ENCODE measurements at regions not wholly inside any gene's neighbourhood (a gene's known extent, or its start where the extent isn't known, plus 50 kb on each side); places are given as distances from the start of the nearest gene placed in this dataset.
A peak's percentile ranks its signal among the peaks of the same experiment; 100 is the strongest.
"Not testable (repeated sequence)": the region's sequence is repeated elsewhere in the genome, so short reads cannot be mapped to it uniquely, and the experiment has no call there.

GRCh38 chr1:148362626-148363438, 120.3 kb downstream of the PPIAL4G start:
- H3K27me3 ChIP-seq, result peaks cover 3 to 56% (median 19%) of the 10 kb centered on the region in 3 donors
- intact Hi-C loops (cut with DNase I), result no loop called here
- no peaks in the 10 kb centered on the region for H3K36me3 ChIP-seq
- TF ChIP-seq POLR2A (IDR thresholded peaks at IDR 0.05), result no peak
- TF ChIP-seq CTCF (IDR thresholded peaks at IDR 0.05), result no peak
- H3K27ac ChIP-seq, result no peak overlapping the region
- H3K9me3 ChIP-seq, result no peaks in the 10 kb centered on the region
- DNase-seq, result no peak
- peak overlapping the region in 2 of 4 donors; percentile 3 to 7 for H3K4me3 ChIP-seq
- H3K4me1 ChIP-seq, result peaks cover 0 to 13% (median 1%) of the 10 kb centered on the region in 4 donors
- WGBS, 2 donors, result 34% methylated on average over 29 of the region's 29 CpGs

- Histone ChIP-seq H3K27ac (no peak overlapping the region), H3K4me3 (peak overlapping the region in 1 of 4 donors; percentile 3), H3K27me3 (peaks cover 3 to 60% (median 19%) of the 10 kb centered on the region in 3 donors), H3K36me3 (no peaks in the 10 kb centered on the region), H3K4me1 (peaks cover 0 to 13% (median 1%) of the 10 kb centered on the region in 4 donors), H3K9me3 (no peaks in the 10 kb centered on the region)
- 3 to 4% methylated on average over 20 of the region's 20 CpGs for WGBS, 2 donors
- TF ChIP-seq POLR2A (IDR thresholded peaks at IDR 0.05), result no peak
- TF ChIP-seq EP300 (IDR thresholded peaks at IDR 0.05), result no peak
- no peak for TF ChIP-seq POLR2AphosphoS5 (IDR thresholded peaks at IDR 0.05)
- TF ChIP-seq CTCF (IDR thresholded peaks at IDR 0.05), result no peak
- DNase-seq, result no peak
- intact Hi-C loops (cut with DNase I), result no loop called here
Observed at GRCh38 chr1:148362216-148362611, 120.9 kb downstream of the PPIAL4G start.

GRCh38 chr1:148361427-148362215, 121.5 kb downstream of the PPIAL4G start:
- H3K9me3 ChIP-seq; H3K27ac ChIP-seq; intact Hi-C loops (cut with DNase I); H3K36me3 ChIP-seq; DNase-seq: not testable (repeated sequence)
- Histone ChIP-seq H3K4me3 (peak overlapping the region in 2 of 4 donors; percentile 4 to 11), H3K4me1 (peaks cover 0 to 13% (median 1%) of the 10 kb centered on the region in 4 donors), H3K27me3 (peaks cover 3 to 66% (median 19%) of the 10 kb centered on the region in 3 donors)
- WGBS, 2 donors, result 5 to 6% methylated on average over 34 of the region's 34 CpGs
- TF ChIP-seq CTCF (IDR thresholded peaks at IDR 0.05), result peak in 1 of 4 experiments; percentile 46

DNA sequence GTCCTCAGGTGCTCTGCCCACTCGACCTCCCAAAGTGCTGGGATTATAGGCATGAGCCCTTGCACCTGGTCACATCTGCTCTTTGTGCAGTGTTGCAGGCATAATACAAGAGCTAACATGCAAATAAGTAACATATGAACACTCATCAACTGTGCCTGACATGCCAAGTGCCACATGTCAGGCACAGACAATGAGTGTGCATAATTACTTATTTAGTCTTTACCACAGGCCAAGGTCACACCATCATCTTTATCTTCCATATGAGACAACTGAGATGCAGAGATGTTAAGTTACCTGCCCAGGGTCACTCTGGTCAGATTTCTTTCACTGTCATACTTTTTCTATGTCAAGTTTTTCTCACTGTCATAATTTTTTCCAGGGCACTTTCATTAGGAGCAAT, 126.1 kb downstream of the PPIAL4G start:
- peaks cover 0 to 9% (median 1%) of the 10 kb centered on the region in 4 donors for H3K4me1 ChIP-seq
- H3K9me3 ChIP-seq, result no peaks in the 10 kb centered on the region
- no peak for TF ChIP-seq EP300 (IDR thresholded peaks at IDR 0.05)
- TF ChIP-seq POLR2AphosphoS5 (IDR thresholded peaks at IDR 0.05), result no peak
- TF ChIP-seq POLR2A (IDR thresholded peaks at IDR 0.05), result no peak
- TF ChIP-seq CTCF (IDR thresholded peaks at IDR 0.05), result no peak
- no peak overlapping the region for H3K4me3 ChIP-seq
- no peak for DNase-seq
- no peak overlapping the region for H3K27ac ChIP-seq
- WGBS, 2 donors, result 71 to 80% methylated on average over 1 of the region's 1 CpG
- H3K36me3 ChIP-seq, result no peaks in the 10 kb centered on the region
- intact Hi-C loops (cut with DNase I), result no loop called here
- peaks cover 2 to 88% (median 41%) of the 10 kb centered on the region in 3 donors for H3K27me3 ChIP-seq
